K562 (cell line): ENCODE measurements at regions not wholly inside any gene's neighbourhood (a gene's known extent, or its start where the extent isn't known, plus 50 kb on each side); places are given as distances from the start of the nearest gene placed in this dataset.

Experiments used
- POLR2A ChIP-seq: fragments of 450-650 bp; conservative IDR thresholded peaks from 2 replicates; pipeline ENCODE4 v1.6.1; 2016
- ZNF589 ChIP-seq: fragments of 200-800 bp; sonication (Bioruptor generic); IDR thresholded peaks from 2 replicates; pipeline ENCODE4 v1.6.1; 2016; ENCODE audit warnings: low read depth, missing genetic modification characterization, missing compliant biosample characterization

DNA sequence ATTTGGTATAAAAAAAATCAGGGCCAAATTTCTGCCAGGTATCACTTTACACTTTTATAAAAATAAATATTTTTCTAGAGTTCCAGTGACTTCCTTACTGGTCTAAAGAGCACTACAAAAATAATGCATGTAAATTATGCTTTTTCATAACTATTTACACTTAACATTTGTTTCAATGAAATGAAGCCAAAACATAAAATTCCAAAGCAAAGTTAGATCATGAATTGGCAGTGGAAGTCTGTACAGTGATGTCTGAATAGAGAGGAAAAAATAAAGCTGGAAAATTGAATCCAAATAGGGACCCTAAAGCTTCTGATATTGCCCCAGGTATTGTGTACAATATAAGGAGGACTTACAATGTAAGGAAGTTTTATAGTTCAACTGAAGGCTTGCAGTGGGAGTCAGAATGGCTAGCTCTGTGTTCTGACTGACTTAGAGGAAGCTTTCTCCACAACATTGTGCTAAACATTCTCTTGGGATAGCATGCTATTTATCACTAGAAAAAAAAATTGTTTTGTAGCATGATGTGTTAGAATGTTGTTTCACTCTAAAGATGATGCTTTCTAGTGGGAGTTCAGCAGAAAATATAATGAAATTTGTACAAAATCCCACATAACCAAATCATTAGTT is 288.2 kb upstream of the UGT8 start:
- TF ChIP-seq POLR2A (no peak), ZNF589 (CRISPR knock-in tag) (no peak)
